ENCODE measurements at regions not wholly inside any gene's neighbourhood (a gene's known extent, or its start where the extent isn't known, plus 50 kb on each side); places are given as distances from the start of the nearest gene placed in this dataset.

- H3K27ac ChIP-seq (ENCODE audit: low read depth, low read length), result no peak overlapping the region
- no peak overlapping the region for H3K9ac ChIP-seq (ENCODE audit: low read length in 5 of 5)
- H3K36me3 ChIP-seq (ENCODE audit: control insufficient read depth in 5 of 5, insufficient read depth in 5 of 5, low read length in 5 of 5), result no peaks in the 10 kb centered on the region
- peaks cover 3 to 24% (median 10%) of the 10 kb centered on the region in 5 donors for H3K27me3 ChIP-seq (ENCODE audit: control insufficient read depth in 5 of 5, insufficient read depth in 4 of 5, low read length in 5 of 5)
- no peak overlapping the region for H3K4me3 ChIP-seq (ENCODE audit: low read depth in 1 of 5, low read length in 5 of 5)
- peaks cover 0 to 3% (median 0%) of the 10 kb centered on the region in 5 donors for H3K9me3 ChIP-seq (ENCODE audit: control insufficient read depth in 5 of 5, low read length in 5 of 5)
- peaks cover 0 to 10% (median 0%) of the 10 kb centered on the region in 5 donors for H3K4me1 ChIP-seq (ENCODE audit: control insufficient read depth in 5 of 5, insufficient read depth in 5 of 5, low read length in 5 of 5)
Measured at GRCh38 chr3:14307656-14308302, 94.6 kb upstream of the SLC6A6 start.

DNA sequence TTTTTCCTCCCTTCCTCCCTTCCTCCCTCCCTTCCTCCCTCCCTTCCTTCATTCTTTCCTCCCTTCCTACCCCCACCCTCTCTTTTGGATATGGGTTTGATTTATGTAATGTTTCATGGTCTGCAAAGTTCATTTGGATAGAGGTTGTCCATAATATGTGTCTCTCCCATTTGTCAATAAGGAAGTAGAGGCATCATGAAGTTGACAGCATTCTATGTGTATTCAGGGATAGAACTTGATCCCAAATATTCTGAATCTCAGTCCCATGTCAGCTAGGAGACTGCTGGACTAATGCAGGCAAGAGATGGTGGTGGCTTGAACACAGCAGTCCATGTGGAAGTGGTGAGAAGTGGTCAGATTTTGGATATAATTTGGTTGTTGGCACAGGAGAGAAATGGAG, 90.7 kb upstream of the SLC6A6 start:
- no peak overlapping the region for H3K9ac ChIP-seq (ENCODE audit: low read length in 5 of 5)
- H3K27me3 ChIP-seq (ENCODE audit: control insufficient read depth in 5 of 5, insufficient read depth in 4 of 5, low read length in 5 of 5), result peaks cover 3 to 14% (median 7%) of the 10 kb centered on the region in 5 donors
- H3K36me3 ChIP-seq (ENCODE audit: control insufficient read depth in 5 of 5, insufficient read depth in 5 of 5, low read length in 5 of 5), result no peaks in the 10 kb centered on the region
- H3K4me1 ChIP-seq (ENCODE audit: control insufficient read depth in 5 of 5, insufficient read depth in 5 of 5, low read length in 5 of 5), result peaks cover 0 to 3% (median 0%) of the 10 kb centered on the region in 5 donors
- H3K27ac ChIP-seq (ENCODE audit: low read depth, low read length), result no peak overlapping the region
- H3K9me3 ChIP-seq (ENCODE audit: control insufficient read depth in 5 of 5, low read length in 5 of 5), result peaks cover 0 to 3% (median 0%) of the 10 kb centered on the region in 5 donors
- H3K4me3 ChIP-seq (ENCODE audit: low read depth in 1 of 5, low read length in 5 of 5), result no peak overlapping the region

DNA sequence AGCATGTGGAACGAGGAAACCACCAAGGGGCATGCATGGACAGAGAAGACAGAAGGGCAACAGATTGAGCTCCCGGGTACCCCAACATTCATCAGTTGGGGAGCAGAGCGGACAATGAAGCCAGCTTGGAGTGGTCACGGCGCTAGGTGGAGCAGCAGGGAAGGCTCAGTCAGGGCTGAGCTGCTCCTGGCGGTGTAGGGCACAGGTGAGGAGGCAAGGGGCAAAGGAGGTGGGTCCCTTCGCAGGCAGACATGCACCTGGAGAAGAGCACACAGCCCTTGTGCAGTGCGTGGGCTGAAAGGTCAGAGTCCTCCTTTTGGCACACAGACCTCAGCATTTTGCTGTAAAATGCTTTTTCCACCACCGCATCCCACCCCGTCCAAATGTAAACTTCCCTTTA, 90.0 kb upstream of the SLC6A6 start:
- peaks cover 3 to 12% (median 8%) of the 10 kb centered on the region in 5 donors for H3K27me3 ChIP-seq (ENCODE audit: control insufficient read depth in 5 of 5, insufficient read depth in 4 of 5, low read length in 5 of 5)
- H3K27ac ChIP-seq (ENCODE audit: low read depth, low read length), result no peak overlapping the region
- H3K9ac ChIP-seq (ENCODE audit: low read length in 5 of 5), result no peak overlapping the region
- H3K4me3 ChIP-seq (ENCODE audit: low read depth in 1 of 5, low read length in 5 of 5), result no peak overlapping the region
- H3K4me1 ChIP-seq (ENCODE audit: control insufficient read depth in 5 of 5, insufficient read depth in 5 of 5, low read length in 5 of 5), result peaks cover 0 to 7% (median 0%) of the 10 kb centered on the region in 5 donors
- H3K9me3 ChIP-seq (ENCODE audit: control insufficient read depth in 5 of 5, low read length in 5 of 5), result peaks cover 0 to 3% (median 0%) of the 10 kb centered on the region in 5 donors
- no peaks in the 10 kb centered on the region for H3K36me3 ChIP-seq (ENCODE audit: control insufficient read depth in 5 of 5, insufficient read depth in 5 of 5, low read length in 5 of 5)

DNA sequence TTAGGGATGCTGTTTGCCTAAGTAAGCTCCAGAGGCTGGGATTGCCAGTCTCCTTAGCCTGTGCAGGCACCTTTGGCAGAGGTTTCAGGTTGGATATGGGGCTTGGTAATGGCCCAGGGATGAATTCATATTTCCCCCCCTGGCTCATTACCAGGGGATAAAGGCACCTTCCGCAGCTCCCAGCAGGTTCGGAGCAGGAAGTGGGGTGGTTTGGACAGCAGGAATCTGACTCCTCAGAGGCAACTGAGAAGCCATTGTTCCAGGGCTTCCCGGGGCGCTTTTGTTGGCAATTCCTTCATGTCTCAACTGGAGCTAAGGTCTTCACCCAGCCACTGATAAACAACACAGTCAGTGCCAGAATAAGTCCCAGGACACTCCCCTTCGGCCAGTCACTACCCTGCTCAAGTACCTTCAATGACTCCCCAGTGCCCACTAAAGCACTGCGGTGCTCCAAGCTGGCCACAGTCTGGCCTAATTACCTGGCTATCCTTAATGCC, 85.3 kb upstream of the SLC6A6 start:
- no peak overlapping the region for H3K27ac ChIP-seq (ENCODE audit: low read depth, low read length)
- peaks cover 0 to 15% (median 5%) of the 10 kb centered on the region in 5 donors for H3K27me3 ChIP-seq (ENCODE audit: control insufficient read depth in 5 of 5, insufficient read depth in 4 of 5, low read length in 5 of 5)
- H3K9ac ChIP-seq (ENCODE audit: low read length in 5 of 5), result no peak overlapping the region
- no peaks in the 10 kb centered on the region for H3K36me3 ChIP-seq (ENCODE audit: control insufficient read depth in 5 of 5, insufficient read depth in 5 of 5, low read length in 5 of 5)
- peaks cover 0 to 9% (median 7%) of the 10 kb centered on the region in 5 donors for H3K9me3 ChIP-seq (ENCODE audit: control insufficient read depth in 5 of 5, low read length in 5 of 5)
- H3K4me3 ChIP-seq (ENCODE audit: low read depth in 1 of 5, low read length in 5 of 5), result no peak overlapping the region
- H3K4me1 ChIP-seq (ENCODE audit: control insufficient read depth in 5 of 5, insufficient read depth in 5 of 5, low read length in 5 of 5), result peaks cover 0 to 22% (median 0%) of the 10 kb centered on the region in 5 donors

DNA sequence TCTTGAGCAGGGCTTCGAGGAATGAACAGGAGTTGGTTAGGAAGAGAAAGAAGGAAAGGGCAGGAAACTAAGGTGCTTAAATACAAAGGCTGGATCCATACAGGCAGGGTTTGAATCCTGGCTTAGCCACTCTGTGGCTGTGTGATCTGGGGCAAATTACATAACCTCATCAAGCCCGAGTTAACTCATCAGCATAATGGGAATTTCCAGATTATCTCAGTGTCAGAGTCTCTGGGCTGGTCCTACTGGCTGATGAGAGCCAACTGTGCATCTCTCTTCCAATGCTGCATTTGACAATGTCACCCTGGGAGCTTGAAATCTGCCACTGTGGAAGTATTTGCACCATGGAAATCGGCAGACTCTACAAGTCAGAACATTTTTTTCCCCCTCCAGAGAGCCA, 83.8 kb upstream of the SLC6A6 start:
- Histone ChIP-seq H3K36me3 (ENCODE audit: control insufficient read depth in 5 of 5, insufficient read depth in 5 of 5, low read length in 5 of 5) (no peaks in the 10 kb centered on the region), H3K4me1 (ENCODE audit: control insufficient read depth in 5 of 5, insufficient read depth in 5 of 5, low read length in 5 of 5) (peaks cover 0 to 35% (median 9%) of the 10 kb centered on the region in 5 donors), H3K27ac (ENCODE audit: low read depth, low read length) (no peak overlapping the region), H3K9ac (ENCODE audit: low read length in 5 of 5) (no peak overlapping the region), H3K27me3 (ENCODE audit: control insufficient read depth in 5 of 5, insufficient read depth in 4 of 5, low read length in 5 of 5) (peaks cover 0 to 8% (median 6%) of the 10 kb centered on the region in 5 donors), H3K9me3 (ENCODE audit: control insufficient read depth in 5 of 5, low read length in 5 of 5) (peaks cover 0 to 9% (median 7%) of the 10 kb centered on the region in 5 donors), H3K4me3 (ENCODE audit: low read depth in 1 of 5, low read length in 5 of 5) (no peak overlapping the region)

DNA sequence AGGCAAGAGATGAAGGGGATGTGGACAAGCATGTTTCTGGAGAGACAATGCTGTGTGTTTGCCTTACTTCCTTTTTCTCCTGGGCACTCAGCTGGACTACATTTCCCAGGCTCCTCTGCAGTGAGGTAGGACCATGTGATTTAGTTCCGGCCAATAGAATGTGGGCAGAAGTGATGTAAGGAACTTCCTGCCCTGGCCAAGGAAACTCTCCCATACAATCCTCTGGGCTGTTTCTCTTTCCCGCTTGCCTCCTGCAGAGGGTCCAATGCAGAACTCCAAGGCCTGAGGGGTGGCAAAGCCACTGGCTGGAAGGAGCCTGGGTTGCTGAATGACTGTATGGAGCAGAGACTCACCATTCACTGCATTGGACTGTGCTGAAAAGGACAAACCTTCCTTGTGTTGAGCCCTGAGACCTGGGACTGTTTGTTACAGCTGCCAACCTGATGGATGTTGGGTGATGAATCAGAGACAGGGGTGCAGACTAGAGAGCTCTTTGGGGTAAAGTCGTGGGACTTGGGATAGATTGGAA, 82.7 kb upstream of the SLC6A6 start:
- H3K27me3 ChIP-seq (ENCODE audit: control insufficient read depth in 5 of 5, insufficient read depth in 4 of 5, low read length in 5 of 5), result peaks cover 0 to 8% (median 6%) of the 10 kb centered on the region in 5 donors
- peak overlapping the region in 1 of 5 donors; percentile 22 for H3K9ac ChIP-seq (ENCODE audit: low read length in 5 of 5)
- peaks cover 0 to 9% (median 7%) of the 10 kb centered on the region in 5 donors for H3K9me3 ChIP-seq (ENCODE audit: control insufficient read depth in 5 of 5, low read length in 5 of 5)
- H3K4me1 ChIP-seq (ENCODE audit: control insufficient read depth in 5 of 5, insufficient read depth in 5 of 5, low read length in 5 of 5), result peaks cover 0 to 44% (median 12%) of the 10 kb centered on the region in 5 donors
- H3K27ac ChIP-seq (ENCODE audit: low read depth, low read length), result no peak overlapping the region
- H3K36me3 ChIP-seq (ENCODE audit: control insufficient read depth in 5 of 5, insufficient read depth in 5 of 5, low read length in 5 of 5), result no peaks in the 10 kb centered on the region
- no peak overlapping the region for H3K4me3 ChIP-seq (ENCODE audit: low read depth in 1 of 5, low read length in 5 of 5)

DNA sequence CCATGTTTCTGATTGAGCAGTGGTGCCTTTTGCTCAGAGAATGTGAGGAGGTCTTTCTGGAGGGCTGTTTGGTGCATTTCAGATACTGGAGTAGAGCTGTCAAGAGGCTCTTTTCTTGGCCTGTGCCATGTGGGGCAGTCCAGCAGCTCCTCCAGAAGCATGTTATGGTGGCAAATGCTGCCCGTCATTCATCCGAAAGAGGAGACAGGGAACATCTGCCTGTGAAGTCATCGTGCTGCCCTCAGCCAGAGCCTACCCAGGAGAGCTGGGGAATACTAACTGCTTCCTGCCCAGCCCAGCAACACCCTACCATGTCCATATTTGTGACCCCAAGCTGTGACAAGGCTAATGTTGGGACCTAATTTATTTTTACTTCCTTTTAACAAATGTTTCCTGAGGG, 82.2 kb upstream of the SLC6A6 start:
- Histone ChIP-seq H3K27me3 (ENCODE audit: control insufficient read depth in 5 of 5, insufficient read depth in 4 of 5, low read length in 5 of 5) (peaks cover 0 to 8% (median 6%) of the 10 kb centered on the region in 5 donors), H3K4me3 (ENCODE audit: low read depth in 1 of 5, low read length in 5 of 5) (no peak overlapping the region), H3K27ac (ENCODE audit: low read depth, low read length) (no peak overlapping the region), H3K4me1 (ENCODE audit: control insufficient read depth in 5 of 5, insufficient read depth in 5 of 5, low read length in 5 of 5) (peaks cover 0 to 44% (median 12%) of the 10 kb centered on the region in 5 donors), H3K9me3 (ENCODE audit: control insufficient read depth in 5 of 5, low read length in 5 of 5) (peaks cover 0 to 9% (median 7%) of the 10 kb centered on the region in 5 donors), H3K36me3 (ENCODE audit: control insufficient read depth in 5 of 5, insufficient read depth in 5 of 5, low read length in 5 of 5) (no peaks in the 10 kb centered on the region), H3K9ac (ENCODE audit: low read length in 5 of 5) (no peak overlapping the region)

DNA sequence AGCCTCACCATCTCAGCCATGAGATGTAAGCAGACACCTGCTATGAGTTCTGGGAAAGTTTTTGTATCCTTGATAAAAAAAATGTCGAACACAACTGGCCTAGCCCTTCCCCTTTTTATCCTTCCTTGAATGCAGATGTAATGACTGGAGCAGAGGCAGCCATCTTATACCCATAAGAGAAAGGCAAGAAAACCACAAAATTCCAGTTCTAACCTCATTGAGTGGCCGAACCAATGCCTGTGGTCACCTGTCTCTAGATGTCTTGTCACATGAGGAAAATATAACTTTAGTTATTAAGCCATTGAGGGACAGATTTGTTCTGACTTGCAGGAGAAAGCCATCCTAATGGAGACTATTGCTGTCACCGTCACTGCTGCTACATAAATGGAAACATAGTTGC, 80.4 kb upstream of the SLC6A6 start:
- H3K4me3 ChIP-seq (ENCODE audit: low read depth in 1 of 5, low read length in 5 of 5), result no peak overlapping the region
- no peak overlapping the region for H3K9ac ChIP-seq (ENCODE audit: low read length in 5 of 5)
- peaks cover 0 to 8% (median 6%) of the 10 kb centered on the region in 5 donors for H3K27me3 ChIP-seq (ENCODE audit: control insufficient read depth in 5 of 5, insufficient read depth in 4 of 5, low read length in 5 of 5)
- H3K4me1 ChIP-seq (ENCODE audit: control insufficient read depth in 5 of 5, insufficient read depth in 5 of 5, low read length in 5 of 5), result peaks cover 0 to 40% (median 12%) of the 10 kb centered on the region in 5 donors
- H3K36me3 ChIP-seq (ENCODE audit: control insufficient read depth in 5 of 5, insufficient read depth in 5 of 5, low read length in 5 of 5), result no peaks in the 10 kb centered on the region
- peaks cover 0 to 9% (median 7%) of the 10 kb centered on the region in 5 donors for H3K9me3 ChIP-seq (ENCODE audit: control insufficient read depth in 5 of 5, low read length in 5 of 5)
- H3K27ac ChIP-seq (ENCODE audit: low read depth, low read length), result no peak overlapping the region

DNA sequence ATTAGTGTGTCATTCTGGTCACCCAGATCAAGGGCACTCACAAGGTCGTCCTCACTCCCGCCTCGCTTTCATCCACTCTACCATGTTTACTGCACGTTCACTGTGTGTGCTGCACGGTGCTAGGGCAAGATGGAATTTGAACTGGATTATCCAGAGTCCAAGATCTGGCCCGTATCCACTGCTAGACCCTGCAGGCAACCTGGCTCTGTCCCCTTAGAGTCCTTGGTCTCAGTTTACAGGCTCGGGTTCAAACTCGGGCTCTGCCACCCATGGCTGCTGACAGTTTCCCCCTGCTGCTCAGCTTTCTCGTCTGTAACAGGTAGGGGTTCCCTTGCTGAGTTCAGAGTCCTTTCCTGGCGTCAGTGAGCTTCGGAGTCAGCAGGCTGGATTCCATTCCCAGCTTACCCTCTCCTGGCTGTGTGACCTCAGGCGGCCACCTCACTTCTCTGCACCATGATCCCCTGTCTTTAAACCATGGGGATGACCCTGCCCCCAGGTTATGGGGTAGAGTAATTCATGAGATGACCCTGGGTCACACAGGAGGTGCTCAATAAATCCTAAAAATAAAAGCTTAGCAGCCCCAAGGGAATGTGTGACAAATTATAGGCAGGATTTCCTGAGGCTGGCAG, 79.6 kb upstream of the SLC6A6 start:
- peaks cover 0 to 6% (median 4%) of the 10 kb centered on the region in 5 donors for H3K27me3 ChIP-seq (ENCODE audit: control insufficient read depth in 5 of 5, insufficient read depth in 4 of 5, low read length in 5 of 5)
- no peaks in the 10 kb centered on the region for H3K36me3 ChIP-seq (ENCODE audit: control insufficient read depth in 5 of 5, insufficient read depth in 5 of 5, low read length in 5 of 5)
- H3K4me1 ChIP-seq (ENCODE audit: control insufficient read depth in 5 of 5, insufficient read depth in 5 of 5, low read length in 5 of 5), result peaks cover 0 to 33% (median 12%) of the 10 kb centered on the region in 5 donors
- peaks cover 0 to 9% (median 7%) of the 10 kb centered on the region in 5 donors for H3K9me3 ChIP-seq (ENCODE audit: control insufficient read depth in 5 of 5, low read length in 5 of 5)
- peak overlapping the region in 1 of 5 donors; percentile 9 for H3K4me3 ChIP-seq (ENCODE audit: low read depth in 1 of 5, low read length in 5 of 5)
- peak overlapping the region; percentile 23 for H3K27ac ChIP-seq (ENCODE audit: low read depth, low read length)
- no peak overlapping the region for H3K9ac ChIP-seq (ENCODE audit: low read length in 5 of 5)
